EH (cell line): ENCODE measurements at regions not wholly inside any gene's neighbourhood (a gene's known extent, or its start where the extent isn't known, plus 50 kb on each side); places are given as distances from the start of the nearest gene placed in this dataset.
A peak's percentile ranks its signal among the peaks of the same experiment; 100 is the strongest.

Source experiments
- DNase-seq: peaks from one replicate; pipeline ENCODE4 v3.0.0-alpha.2; 2015; ENCODE audit warnings: low read depth

- DNase-seq: no peak
Observed at GRCh38 chr4:144465546-144465945, 180.4 kb upstream of the HHIP start.

- no peak for DNase-seq
Observed at GRCh38 chr4:144480068-144480467, 165.9 kb upstream of the HHIP start.

GRCh38 chr4:144489831-144490230 lies 156.1 kb upstream of the HHIP start:
- DNase-seq: no peak

- DNase-seq: no peak
Observed at GRCh38 chr4:144494280-144494679, 151.7 kb upstream of the HHIP start.

- no peak for DNase-seq
Observed at GRCh38 chr4:144495944-144496343, 150.0 kb upstream of the HHIP start.

- DNase-seq: no peak
Observed at GRCh38 chr4:144499777-144500176, 146.2 kb upstream of the HHIP start.

GRCh38 chr4:144501231-144501780 lies 144.7 kb upstream of the HHIP start:
- no peak for DNase-seq

GRCh38 chr4:144504883-144505282 lies 141.1 kb upstream of the HHIP start:
- DNase-seq: no peak

GRCh38 chr4:144507311-144508101 lies 138.4 kb upstream of the HHIP start:
- DNase-seq: no peak

GRCh38 chr4:144509088-144510015 lies 136.6 kb upstream of the HHIP start:
- DNase-seq: no peak

- DNase-seq: no peak
Observed at GRCh38 chr4:144514736-144515135, 131.2 kb upstream of the HHIP start.

- peak; percentile 1 for DNase-seq
Observed at GRCh38 chr4:144518181-144518895, 127.6 kb upstream of the HHIP start.

GRCh38 chr4:144531841-144532240 lies 114.1 kb upstream of the HHIP start:
- DNase-seq: no peak

- DNase-seq: no peak
Observed at GRCh38 chr4:144547678-144548298, 98.2 kb upstream of the HHIP start.

GRCh38 chr4:144556636-144557035 lies 89.3 kb upstream of the HHIP start:
- DNase-seq: no peak

GRCh38 chr4:144557404-144557803 lies 88.6 kb upstream of the HHIP start:
- DNase-seq: peak; percentile 31

- DNase-seq: no peak
Observed at GRCh38 chr4:144562019-144562705, 83.8 kb upstream of the HHIP start.

GRCh38 chr4:144564358-144564757 lies 81.6 kb upstream of the HHIP start:
- DNase-seq: peak; percentile 68

- DNase-seq: peak; percentile 74
Observed at GRCh38 chr4:144565527-144566195, 80.3 kb upstream of the HHIP start.

GRCh38 chr4:144572660-144573059 lies 73.3 kb upstream of the HHIP start:
- DNase-seq: no peak
